SH-SY5Y (cell line): ENCODE measurements at regions not wholly inside any gene's neighbourhood (a gene's known extent, or its start where the extent isn't known, plus 50 kb on each side); places are given as distances from the start of the nearest gene placed in this dataset.

Experiments
- GATA2 ChIP-seq: IDR thresholded peaks from 2 replicates; pipeline ENCODE4 v1.6.1; 2011; ENCODE audit warnings: mild to moderate bottlenecking, low read depth, low read length
- GATA3 ChIP-seq: IDR thresholded peaks from 2 replicates; pipeline ENCODE4 v1.6.1; 2011; ENCODE audit warnings: low read depth, mild to moderate bottlenecking, low read length, moderate library complexity

- no peak for TF ChIP-seq GATA2
- no peak for TF ChIP-seq GATA3
Observed at GRCh38 chr15:95624616-95625361, 705.7 kb upstream of the NR2F2 start.
